ENCODE measurements at regions not wholly inside any gene's neighbourhood (a gene's known extent, or its start where the extent isn't known, plus 50 kb on each side); places are given as distances from the start of the nearest gene placed in this dataset.

DNA sequence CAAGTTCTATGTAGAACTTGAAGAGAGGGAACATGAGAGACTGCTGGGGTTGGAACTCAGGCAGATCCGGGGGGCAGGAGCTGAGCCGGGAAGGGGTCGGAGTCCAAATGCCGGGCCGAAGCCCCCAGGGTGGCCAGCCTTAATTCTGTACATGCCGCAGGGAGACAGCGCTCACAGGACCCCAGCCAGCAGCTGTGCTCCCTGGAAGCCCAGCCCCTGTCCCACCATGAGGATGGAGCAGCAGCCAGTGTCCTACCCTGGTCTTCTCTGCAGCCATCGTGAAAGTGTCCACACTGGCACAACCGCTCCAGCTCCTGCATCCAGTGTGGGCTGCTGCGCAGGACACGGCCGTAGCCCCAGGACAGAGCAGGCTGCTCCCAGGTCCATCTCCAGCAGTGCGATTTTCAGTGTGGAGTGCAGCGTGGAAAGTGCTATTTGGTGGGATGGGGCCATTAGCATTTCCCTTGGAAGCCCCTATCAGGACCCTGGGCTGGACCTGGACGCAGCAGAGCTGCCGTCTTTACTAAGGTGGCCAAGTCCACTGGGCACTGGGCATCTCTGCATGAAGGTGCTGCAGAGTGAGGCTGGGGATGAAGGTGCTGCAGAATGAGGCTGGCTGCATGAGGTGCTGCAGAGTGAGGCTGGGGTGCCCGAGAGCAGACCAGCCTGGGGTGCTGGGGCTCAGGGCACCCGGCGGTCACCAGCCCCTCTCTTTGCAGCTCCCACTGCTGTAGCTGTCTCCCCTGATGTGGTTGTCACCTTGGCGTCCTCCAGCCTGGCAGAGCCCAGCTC lies 737.4 kb downstream of the BRD1 start:
- TF ChIP-seq POLR2AphosphoS5 (IDR thresholded peaks at IDR 0.05; ENCODE audit: low read depth, low read length): no peak
- no peak for TF ChIP-seq POLR2A (IDR thresholded peaks at IDR 0.05; ENCODE audit: low read depth, low read length)
- TF ChIP-seq POU2F2 (IDR thresholded peaks at IDR 0.05; ENCODE audit: low read depth, low read length): no peak
- no peak for TF ChIP-seq TAF1 (IDR thresholded peaks at IDR 0.05; ENCODE audit: low read depth, low read length)

Data from GM12891 (cell line).